ENCODE measurements at regions not wholly inside any gene's neighbourhood (a gene's known extent, or its start where the extent isn't known, plus 50 kb on each side); places are given as distances from the start of the nearest gene placed in this dataset.

DNA sequence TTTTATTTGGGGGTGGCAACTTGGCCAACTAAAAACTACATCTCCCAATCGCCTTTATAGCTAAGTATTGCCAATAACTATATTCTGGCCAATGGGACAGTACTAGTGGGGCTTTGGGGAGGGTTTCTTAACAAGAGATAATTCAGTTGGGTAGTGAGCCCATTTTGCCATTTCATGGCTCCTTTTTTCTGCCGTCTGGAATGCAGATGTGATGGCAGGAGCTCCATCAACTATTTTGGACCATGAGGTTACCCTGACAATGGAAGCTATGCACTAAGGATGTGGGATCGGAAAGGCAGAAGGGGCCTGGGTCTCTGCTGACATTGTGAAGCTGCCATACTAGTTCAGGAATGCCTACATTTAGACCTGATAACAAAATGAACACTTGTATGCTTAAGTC is 67.0 kb upstream of the FOXC1 start:
- H3K4me1 Mint-ChIP-seq = no peaks in the 10 kb centered on the region
- H3K36me3 Mint-ChIP-seq = peaks cover 2% of the 10 kb centered on the region
- no peak overlapping the region for H3K4me3 Mint-ChIP-seq
- no peaks in the 10 kb centered on the region for H3K27me3 Mint-ChIP-seq
- H3K9me3 Mint-ChIP-seq = peaks cover 2% of the 10 kb centered on the region
- H3K27ac Mint-ChIP-seq = no peak overlapping the region
- no peak for DNase-seq

DNA sequence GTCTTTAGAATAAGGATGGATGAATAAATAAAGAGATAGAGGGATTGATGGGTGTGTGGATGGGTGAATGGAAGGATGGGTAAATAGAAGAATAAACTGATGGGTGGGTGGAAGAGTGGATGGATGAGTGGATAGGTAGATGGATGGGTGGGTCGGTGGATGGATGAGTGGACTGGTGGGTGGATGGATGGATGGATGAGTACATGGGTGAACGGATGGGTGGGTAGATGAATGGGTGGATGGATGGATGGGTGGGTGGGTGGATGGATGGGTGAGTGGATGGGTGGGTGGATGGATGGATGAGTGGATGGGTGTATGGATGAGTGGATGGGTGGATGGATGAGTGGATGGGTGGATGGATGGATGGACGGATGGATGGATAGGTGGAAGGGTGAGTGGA is 65.7 kb upstream of the FOXC1 start:
- no peak for DNase-seq
- Mint-ChIP-seq H3K4me3 (no peak overlapping the region), H3K27me3 (no peaks in the 10 kb centered on the region), H3K4me1 (no peaks in the 10 kb centered on the region), H3K36me3 (peaks cover 2% of the 10 kb centered on the region), H3K27ac (no peak overlapping the region), H3K9me3 (peaks cover 2% of the 10 kb centered on the region)

DNA sequence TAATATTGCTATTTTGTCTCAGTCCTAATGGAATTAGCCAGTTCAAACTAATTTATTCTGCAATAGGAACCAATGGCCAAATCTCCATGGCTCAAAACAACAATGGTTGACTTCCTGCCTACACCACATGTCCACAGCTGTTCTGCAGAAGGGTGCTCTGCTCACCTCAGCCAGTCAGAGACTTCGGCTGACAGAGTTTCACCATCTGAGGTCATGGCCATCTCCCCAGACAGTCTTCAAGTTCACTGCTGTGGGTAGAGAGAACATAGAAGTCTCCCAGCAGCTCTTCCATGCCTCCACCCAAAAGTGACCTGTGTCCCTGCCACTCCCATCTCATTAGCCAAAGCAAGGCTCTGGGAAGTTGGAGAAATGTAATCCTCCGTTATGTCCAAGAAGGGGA is 65.1 kb upstream of the FOXC1 start:
- peaks cover 2% of the 10 kb centered on the region for H3K36me3 Mint-ChIP-seq
- no peak for DNase-seq
- H3K4me3 Mint-ChIP-seq = no peak overlapping the region
- H3K9me3 Mint-ChIP-seq = peaks cover 2% of the 10 kb centered on the region
- H3K27ac Mint-ChIP-seq = no peak overlapping the region
- no peaks in the 10 kb centered on the region for H3K27me3 Mint-ChIP-seq
- H3K4me1 Mint-ChIP-seq = no peaks in the 10 kb centered on the region

DNA sequence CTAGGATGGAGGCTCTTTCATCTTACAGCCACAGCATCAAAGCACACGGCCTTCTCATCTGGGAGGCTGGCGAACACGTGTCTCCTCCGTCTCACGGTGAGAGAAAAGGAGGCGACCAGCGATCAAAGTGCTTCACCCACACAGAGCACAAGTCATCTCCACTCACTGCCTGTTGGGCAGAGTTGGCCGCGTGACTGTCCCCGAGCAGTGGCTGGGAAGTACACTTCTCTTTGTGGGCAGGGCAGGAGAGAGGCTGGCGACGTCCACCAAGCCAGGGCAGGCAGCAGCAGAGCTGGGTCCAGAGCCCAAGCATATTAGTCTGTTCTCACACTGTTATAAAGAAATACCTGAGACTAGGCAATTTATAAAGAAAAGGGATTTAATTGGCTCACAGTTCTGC is 64.1 kb upstream of the FOXC1 start:
- Mint-ChIP-seq H3K4me3 (no peak overlapping the region), H3K27ac (no peak overlapping the region)

DNA sequence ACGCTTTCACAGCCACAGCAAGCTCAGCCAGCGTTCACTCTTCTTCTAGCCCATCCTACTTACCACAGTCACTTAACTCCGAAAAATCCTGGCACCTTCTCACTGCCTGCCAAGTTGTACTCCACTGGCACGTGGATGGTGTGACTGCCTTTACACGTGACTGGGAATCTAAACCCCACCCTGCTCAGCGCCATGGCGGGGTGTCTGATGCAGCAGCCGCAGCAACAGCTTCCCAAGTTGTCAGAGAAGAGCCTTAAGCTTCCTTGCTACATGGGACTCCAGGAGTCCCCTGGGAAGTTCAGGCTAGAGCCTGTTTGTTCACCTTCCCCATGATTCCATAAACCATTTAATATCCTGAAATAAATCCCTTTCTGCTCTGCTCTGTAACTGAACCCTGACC is 61.9 kb upstream of the FOXC1 start:
- no peak for DNase-seq
- Mint-ChIP-seq H3K27me3 (no peaks in the 10 kb centered on the region), H3K4me3 (no peak overlapping the region), H3K9me3 (peaks cover 2% of the 10 kb centered on the region), H3K36me3 (peaks cover 2% of the 10 kb centered on the region), H3K27ac (no peak overlapping the region), H3K4me1 (no peaks in the 10 kb centered on the region)

More for the DNA sequence above, 64.1 kb upstream of the FOXC1 start:
- Mint-ChIP-seq H3K4me1 (no peaks in the 10 kb centered on the region), H3K9me3 (peaks cover 2% of the 10 kb centered on the region), H3K27me3 (no peaks in the 10 kb centered on the region), H3K36me3 (peaks cover 2% of the 10 kb centered on the region)
- DNase-seq = no peak

DNA sequence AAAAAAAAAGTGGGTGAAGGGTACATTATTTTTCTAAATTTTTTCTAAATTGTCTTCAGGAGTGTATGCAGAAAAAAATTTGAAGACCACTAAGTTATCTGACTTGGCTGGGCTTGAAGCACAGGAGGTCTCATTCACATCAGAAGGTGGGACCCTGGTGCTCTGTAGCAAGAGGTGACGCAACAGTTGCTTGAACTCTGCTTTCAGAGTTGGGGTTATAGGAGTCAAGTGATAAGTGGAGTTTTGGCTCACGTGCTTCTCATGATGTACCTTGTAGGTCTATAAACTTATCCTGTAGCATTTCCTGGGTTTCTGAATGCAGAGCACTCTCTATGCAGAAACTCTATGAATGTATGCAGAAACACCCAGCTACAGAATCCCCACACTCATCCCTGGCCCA is 58.5 kb upstream of the FOXC1 start:
- no peak for DNase-seq
- peaks cover 18% of the 10 kb centered on the region for H3K27me3 Mint-ChIP-seq
- H3K27ac Mint-ChIP-seq = no peak overlapping the region
- peaks cover 2% of the 10 kb centered on the region for H3K36me3 Mint-ChIP-seq
- H3K4me3 Mint-ChIP-seq = no peak overlapping the region
- H3K4me1 Mint-ChIP-seq = peaks cover 4% of the 10 kb centered on the region
- H3K9me3 Mint-ChIP-seq = no peaks in the 10 kb centered on the region

DNA sequence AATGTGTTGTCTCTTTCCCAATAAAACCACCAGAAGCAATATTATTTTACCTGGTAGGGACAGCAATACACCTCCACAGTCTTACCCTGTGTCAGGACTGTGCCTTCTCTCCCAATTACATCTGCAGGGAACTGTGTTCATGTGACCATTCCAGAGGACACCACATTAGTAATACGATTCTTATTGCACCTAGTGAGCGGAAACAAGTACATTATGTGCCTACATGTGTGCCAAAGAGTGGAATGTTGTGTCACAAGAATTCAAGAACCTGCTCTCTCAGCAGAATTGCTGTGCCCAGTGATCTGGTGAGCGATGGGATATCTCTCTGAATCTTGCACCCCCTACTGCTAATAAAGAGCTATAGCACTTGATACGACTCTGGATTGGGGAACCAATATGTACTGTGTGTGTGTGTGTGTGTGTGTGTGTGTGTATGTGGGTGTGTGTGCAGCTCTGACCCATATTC is 57.4 kb upstream of the FOXC1 start:
- no peaks in the 10 kb centered on the region for H3K9me3 Mint-ChIP-seq
- H3K27ac Mint-ChIP-seq = no peak overlapping the region
- H3K4me3 Mint-ChIP-seq = no peak overlapping the region
- DNase-seq = no peak
- H3K27me3 Mint-ChIP-seq = peaks cover 18% of the 10 kb centered on the region
- peaks cover 4% of the 10 kb centered on the region for H3K4me1 Mint-ChIP-seq
- H3K36me3 Mint-ChIP-seq = peaks cover 2% of the 10 kb centered on the region

DNA sequence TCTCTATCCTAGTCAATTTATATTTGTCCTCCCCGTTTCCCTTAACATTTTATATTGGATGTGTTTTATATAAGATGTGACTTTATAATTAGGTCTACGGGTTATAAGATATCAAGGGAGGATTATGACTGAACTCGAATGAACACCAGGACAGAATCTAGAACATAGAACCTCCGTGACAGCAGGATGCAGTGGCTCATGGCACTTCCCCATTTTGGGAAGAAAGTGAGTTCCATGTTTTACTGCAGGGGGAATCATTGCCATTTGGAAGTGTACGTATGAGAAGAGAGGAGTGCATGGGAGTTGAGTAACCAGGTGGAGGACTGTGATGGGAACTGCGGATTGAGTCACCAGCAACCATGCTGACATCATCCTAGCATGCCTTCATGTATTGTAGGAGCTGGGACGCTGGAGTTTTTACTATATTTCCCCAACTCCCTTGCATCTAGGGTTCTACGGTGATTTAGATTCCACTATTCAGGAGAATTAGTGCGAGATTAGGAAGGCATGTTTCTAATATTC is 56.1 kb upstream of the FOXC1 start:
- no peaks in the 10 kb centered on the region for H3K9me3 Mint-ChIP-seq
- H3K27ac Mint-ChIP-seq = no peak overlapping the region
- peaks cover 4% of the 10 kb centered on the region for H3K4me1 Mint-ChIP-seq
- no peak overlapping the region for H3K4me3 Mint-ChIP-seq
- peaks cover 2% of the 10 kb centered on the region for H3K36me3 Mint-ChIP-seq
- no peak for DNase-seq
- H3K27me3 Mint-ChIP-seq = peaks cover 18% of the 10 kb centered on the region

DNA sequence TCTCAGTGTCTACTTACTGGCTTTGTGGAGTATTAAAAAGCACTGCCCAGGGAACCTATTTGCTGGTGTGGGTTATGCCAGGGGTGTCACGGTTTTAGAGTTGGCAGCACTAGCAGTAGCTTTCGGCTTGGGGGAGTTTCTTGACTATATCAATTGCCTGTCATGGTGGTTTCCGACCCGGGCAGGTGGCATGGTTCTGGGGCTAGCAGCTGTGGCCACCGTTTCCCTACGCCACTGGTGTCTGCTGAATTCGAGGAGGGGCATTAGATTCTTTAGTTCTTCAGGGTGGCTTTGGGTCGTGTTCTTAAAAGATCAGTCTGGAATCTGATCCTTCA is 55.6 kb upstream of the FOXC1 start:
- no peaks in the 10 kb centered on the region for H3K9me3 Mint-ChIP-seq
- H3K4me1 Mint-ChIP-seq = peaks cover 4% of the 10 kb centered on the region
- peaks cover 18% of the 10 kb centered on the region for H3K27me3 Mint-ChIP-seq
- peak overlapping the region; percentile 82 for H3K4me3 Mint-ChIP-seq
- DNase-seq = no peak
- peak overlapping the region; percentile 84 for H3K27ac Mint-ChIP-seq
- H3K36me3 Mint-ChIP-seq = peaks cover 2% of the 10 kb centered on the region

DNA sequence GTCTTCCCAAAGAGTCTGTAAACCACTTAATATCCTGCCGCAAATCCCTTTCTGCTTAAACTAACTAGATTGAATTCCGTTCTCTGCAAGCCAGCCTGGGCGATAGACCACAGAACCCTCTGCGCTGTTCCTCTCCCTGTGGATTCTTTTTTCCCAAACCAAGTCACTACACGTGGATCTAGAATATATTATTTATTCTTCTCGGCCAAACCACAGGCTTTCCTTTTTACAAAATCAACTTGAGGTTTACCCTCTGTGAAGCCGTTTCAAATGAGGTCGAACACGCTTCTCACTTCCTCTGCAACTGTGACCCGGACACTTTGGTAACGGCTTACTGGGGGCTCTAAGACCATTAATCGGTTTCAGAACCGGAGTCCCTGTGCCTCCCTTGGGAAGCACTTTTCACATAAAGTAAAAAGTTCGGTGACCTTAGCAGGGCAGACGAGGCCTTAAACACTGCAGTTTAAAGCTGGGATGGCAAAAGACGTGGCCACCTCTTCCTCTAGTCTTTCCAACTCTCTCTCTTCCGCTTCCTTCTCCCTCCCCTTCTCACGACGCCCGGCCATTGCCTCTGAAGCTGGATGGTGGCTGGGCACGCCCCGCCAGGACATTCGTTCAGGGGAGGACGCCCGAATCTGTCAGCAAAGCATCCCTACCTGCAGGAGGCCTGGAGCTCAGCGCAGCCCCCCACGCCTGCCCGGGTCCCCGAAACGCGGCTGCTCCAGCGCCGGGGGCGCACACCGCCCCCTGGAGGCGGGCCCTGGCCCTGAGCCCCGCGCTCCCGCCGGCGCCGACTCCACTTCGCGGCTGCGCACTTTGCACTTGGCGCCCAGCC is 55.0 kb upstream of the FOXC1 start:
- no peaks in the 10 kb centered on the region for H3K9me3 Mint-ChIP-seq

DNA sequence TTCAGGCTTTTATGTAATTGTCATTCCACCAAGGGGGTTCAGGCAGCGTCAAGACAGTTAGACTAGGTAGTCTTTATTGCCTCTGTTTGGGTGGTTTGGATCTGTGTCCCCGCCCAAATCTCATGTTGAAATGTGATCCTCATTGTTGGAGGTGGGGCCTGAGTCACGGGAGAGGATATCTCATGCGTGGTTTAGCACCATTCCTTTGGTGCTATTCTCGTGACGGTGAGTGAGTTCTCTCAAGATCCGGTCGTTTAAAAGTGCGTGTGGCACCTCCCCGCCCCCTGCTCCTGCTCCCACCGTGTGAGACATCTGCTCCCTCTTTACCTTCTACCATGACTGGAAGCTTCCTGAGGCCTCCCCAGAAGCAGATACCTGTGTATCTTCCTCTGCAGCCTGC is 51.3 kb upstream of the FOXC1 start:
- Mint-ChIP-seq H3K4me1 (peaks cover 4% of the 10 kb centered on the region), H3K4me3 (no peak overlapping the region), H3K36me3 (peaks cover 2% of the 10 kb centered on the region), H3K27me3 (peaks cover 29% of the 10 kb centered on the region), H3K27ac (no peak overlapping the region), H3K9me3 (no peaks in the 10 kb centered on the region)
- DNase-seq = no peak

More for the DNA sequence above, 55.0 kb upstream of the FOXC1 start:
- peak overlapping the region; percentile 84 for H3K27ac Mint-ChIP-seq
- H3K4me1 Mint-ChIP-seq = peaks cover 4% of the 10 kb centered on the region
- DNase-seq = peak; percentile 73
- H3K36me3 Mint-ChIP-seq = peaks cover 2% of the 10 kb centered on the region
- peak overlapping the region; percentile 82 for H3K4me3 Mint-ChIP-seq
- H3K27me3 Mint-ChIP-seq = peaks cover 18% of the 10 kb centered on the region
